Middle frontal gyrus (tissue), 1 donor: ENCODE measurements at regions not wholly inside any gene's neighbourhood (a gene's known extent, or its start where the extent isn't known, plus 50 kb on each side); places are given as distances from the start of the nearest gene placed in this dataset.
"Not testable (repeated sequence)": the region's sequence is repeated elsewhere in the genome, so short reads cannot be mapped to it uniquely, and the experiment has no call there.

Source experiments
- DNase-seq: peaks from one replicate; pipeline ENCODE4 v3.0.0-alpha.2; 2015; ENCODE audit warnings: low spot score; ENCODE audit errors: extremely low spot score

GRCh38 chr13:112145551-112146360, 78.8 kb downstream of the SOX1 start:
- DNase-seq, result no peak

- no peak for DNase-seq
These were observed 83.4 kb downstream of the SOX1 start for GRCh38 chr13:112150352-112150751.

GRCh38 chr13:112152846-112153245, 85.9 kb downstream of the SOX1 start:
- DNase-seq, result no peak

- no peak for DNase-seq
These were observed 86.4 kb downstream of the SOX1 start for GRCh38 chr13:112153364-112153763.

- no peak for DNase-seq
These were observed 86.9 kb downstream of the SOX1 start for GRCh38 chr13:112153846-112154245.

- DNase-seq, result no peak
These were observed 87.5 kb downstream of the SOX1 start for GRCh38 chr13:112154301-112155060.

GRCh38 chr13:112158961-112159360, 92.0 kb downstream of the SOX1 start:
- DNase-seq, result no peak

GRCh38 chr13:112159575-112160547, 92.9 kb downstream of the SOX1 start:
- no peak for DNase-seq

GRCh38 chr13:112160558-112160957, 93.6 kb downstream of the SOX1 start:
- DNase-seq, result no peak

GRCh38 chr13:112161521-112162301, 94.8 kb downstream of the SOX1 start:
- DNase-seq, result no peak

GRCh38 chr13:112163691-112164660, 97.0 kb downstream of the SOX1 start:
- DNase-seq, result not testable (repeated sequence)

- no peak for DNase-seq
These were observed 98.8 kb downstream of the SOX1 start for GRCh38 chr13:112165712-112166111.

GRCh38 chr13:112168761-112169160, 101.8 kb downstream of the SOX1 start:
- DNase-seq, result no peak

- DNase-seq, result no peak
These were observed 103.2 kb downstream of the SOX1 start for GRCh38 chr13:112169941-112170822.

GRCh38 chr13:112170823-112171569, 104.0 kb downstream of the SOX1 start:
- DNase-seq, result no peak

GRCh38 chr13:112171570-112171965, 104.6 kb downstream of the SOX1 start:
- no peak for DNase-seq

GRCh38 chr13:112172017-112172416, 105.1 kb downstream of the SOX1 start:
- no peak for DNase-seq
